Gastrocnemius medialis (tissue), 4 donors: ENCODE measurements at regions not wholly inside any gene's neighbourhood (a gene's known extent, or its start where the extent isn't known, plus 50 kb on each side); places are given as distances from the start of the nearest gene placed in this dataset.

ENCODE experiments used
- POLR2A ChIP-seq, 2 donors: fragments of 450-650 bp; IDR thresholded peaks; one replicate each; pipeline ENCODE4 v1.6.1; 2017; ENCODE audit warnings: antibody characterized with exemption in 2 of 2, mild to moderate bottlenecking in 2 of 2, moderate library complexity in 2 of 2
- TF ChIP-seq, protein P1 (sequence below), 5 experiments: fragments of 450-650 bp in 3 of 5; fragments of 200-600 bp in 2 of 5; sonication (generic) in 2 of 5; IDR thresholded peaks in 4 of 5; conservative IDR thresholded peaks in 1 of 5; 1 replicate in 4 of 5; 2 replicates in 1 of 5; pipeline ENCODE4 v1.5.1; 2016 to 2019; ENCODE audit warnings: antibody characterized with exemption in 5 of 5, mild to moderate bottlenecking in 3 of 5, moderate library complexity in 3 of 5

DNA sequence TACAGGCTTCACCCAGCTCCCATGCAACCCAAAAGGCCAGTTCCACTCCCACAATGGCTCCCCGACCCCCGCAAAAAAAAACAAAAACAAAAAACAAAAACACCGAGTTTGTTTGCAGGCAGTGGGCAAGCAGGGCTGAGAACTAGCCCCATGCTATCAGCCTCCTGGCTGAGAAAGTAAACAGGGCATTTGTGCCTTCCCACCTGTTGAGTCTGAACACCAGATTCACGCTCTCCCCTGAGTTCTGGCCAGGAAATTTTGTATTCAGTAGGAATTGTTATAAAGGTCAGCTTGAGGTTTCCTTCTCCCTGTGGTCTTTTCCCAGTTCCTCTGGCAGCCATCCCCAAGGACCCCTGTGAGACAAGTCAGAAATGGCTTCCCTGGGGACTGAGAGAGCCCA is 1066.5 kb downstream of the GLUD2 start:
- TF ChIP-seq, protein P1, sequence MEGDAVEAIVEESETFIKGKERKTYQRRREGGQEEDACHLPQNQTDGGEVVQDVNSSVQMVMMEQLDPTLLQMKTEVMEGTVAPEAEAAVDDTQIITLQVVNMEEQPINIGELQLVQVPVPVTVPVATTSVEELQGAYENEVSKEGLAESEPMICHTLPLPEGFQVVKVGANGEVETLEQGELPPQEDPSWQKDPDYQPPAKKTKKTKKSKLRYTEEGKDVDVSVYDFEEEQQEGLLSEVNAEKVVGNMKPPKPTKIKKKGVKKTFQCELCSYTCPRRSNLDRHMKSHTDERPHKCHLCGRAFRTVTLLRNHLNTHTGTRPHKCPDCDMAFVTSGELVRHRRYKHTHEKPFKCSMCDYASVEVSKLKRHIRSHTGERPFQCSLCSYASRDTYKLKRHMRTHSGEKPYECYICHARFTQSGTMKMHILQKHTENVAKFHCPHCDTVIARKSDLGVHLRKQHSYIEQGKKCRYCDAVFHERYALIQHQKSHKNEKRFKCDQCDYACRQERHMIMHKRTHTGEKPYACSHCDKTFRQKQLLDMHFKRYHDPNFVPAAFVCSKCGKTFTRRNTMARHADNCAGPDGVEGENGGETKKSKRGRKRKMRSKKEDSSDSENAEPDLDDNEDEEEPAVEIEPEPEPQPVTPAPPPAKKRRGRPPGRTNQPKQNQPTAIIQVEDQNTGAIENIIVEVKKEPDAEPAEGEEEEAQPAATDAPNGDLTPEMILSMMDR (IDR thresholded peaks at IDR 0.05 in 4 of 5, conservative IDR thresholded peaks at IDR 0.05 in 1 of 5) = no peak
- no peak for TF ChIP-seq POLR2A (IDR thresholded peaks at IDR 0.05)
